HT1080 (cell line): ENCODE measurements at regions not wholly inside any gene's neighbourhood (a gene's known extent, or its start where the extent isn't known, plus 50 kb on each side); places are given as distances from the start of the nearest gene placed in this dataset.
"Not testable (repeated sequence)": the region's sequence is repeated elsewhere in the genome, so short reads cannot be mapped to it uniquely, and the experiment has no call there.

ENCODE experiments used
- DNase-seq: peaks from one replicate; pipeline ENCODE4 v3.0.0-alpha.2; 2015; ENCODE audit warnings: low read depth

- DNase-seq, result no peak
Observed at GRCh38 chr5:25027526-25027925, 382.7 kb upstream of the CDH10 start.

- DNase-seq, result no peak
Observed at GRCh38 chr5:25027061-25027460, 382.3 kb upstream of the CDH10 start.

GRCh38 chr5:25025831-25026230, 381.1 kb upstream of the CDH10 start:
- no peak for DNase-seq

- no peak for DNase-seq
Observed at GRCh38 chr5:25020454-25020853, 375.7 kb upstream of the CDH10 start.

GRCh38 chr5:25009063-25009462, 364.3 kb upstream of the CDH10 start:
- DNase-seq, result peak; percentile 23

GRCh38 chr5:25006734-25007133, 362.0 kb upstream of the CDH10 start:
- DNase-seq, result peak; percentile 66

GRCh38 chr5:25006237-25006636, 361.5 kb upstream of the CDH10 start:
- no peak for DNase-seq

- DNase-seq, result no peak
Observed at GRCh38 chr5:25005431-25005830, 360.7 kb upstream of the CDH10 start.

- DNase-seq, result no peak
Observed at GRCh38 chr5:25002371-25002770, 357.6 kb upstream of the CDH10 start.

GRCh38 chr5:24999732-25000131, 355.0 kb upstream of the CDH10 start:
- no peak for DNase-seq

GRCh38 chr5:24998641-24999040, 353.9 kb upstream of the CDH10 start:
- DNase-seq, result no peak

- DNase-seq, result no peak
Observed at GRCh38 chr5:24986326-24986725, 341.5 kb upstream of the CDH10 start.

GRCh38 chr5:24978552-24978951, 333.8 kb upstream of the CDH10 start:
- DNase-seq, result not testable (repeated sequence)

GRCh38 chr5:24963611-24964010, 318.8 kb upstream of the CDH10 start:
- DNase-seq, result no peak

GRCh38 chr5:24923400-24923799, 278.6 kb upstream of the CDH10 start:
- no peak for DNase-seq

GRCh38 chr5:24918676-24919075, 273.9 kb upstream of the CDH10 start:
- no peak for DNase-seq

GRCh38 chr5:24916863-24917262, 272.1 kb upstream of the CDH10 start:
- DNase-seq, result no peak

GRCh38 chr5:24909210-24909609, 264.4 kb upstream of the CDH10 start:
- DNase-seq, result no peak

GRCh38 chr5:24906689-24907088, 261.9 kb upstream of the CDH10 start:
- DNase-seq, result no peak

GRCh38 chr5:24904981-24905517, 260.3 kb upstream of the CDH10 start:
- DNase-seq, result peak; percentile 23

- DNase-seq, result peak; percentile 17
Observed at GRCh38 chr5:24899180-24899579, 254.4 kb upstream of the CDH10 start.

GRCh38 chr5:24864244-24864643, 219.5 kb upstream of the CDH10 start:
- DNase-seq, result no peak

GRCh38 chr5:24862117-24862516, 217.3 kb upstream of the CDH10 start:
- no peak for DNase-seq

GRCh38 chr5:24855485-24855884, 210.7 kb upstream of the CDH10 start:
- no peak for DNase-seq
